ENCODE measurements at regions not wholly inside any gene's neighbourhood (a gene's known extent, or its start where the extent isn't known, plus 50 kb on each side); places are given as distances from the start of the nearest gene placed in this dataset.
"Not testable (repeated sequence)": the region's sequence is repeated elsewhere in the genome, so short reads cannot be mapped to it uniquely, and the experiment has no call there.

- Histone ChIP-seq H3K36me3 (ENCODE audit: control insufficient read depth in 1 of 2, insufficient read depth in 2 of 2, low read length in 1 of 2) (no peaks in the 10 kb centered on the region), H3K9me3 (ENCODE audit: control insufficient read depth, low read length) (no peaks in the 10 kb centered on the region), H3K27me3 (ENCODE audit: control insufficient read depth in 1 of 2, insufficient read depth in 2 of 2, low read length in 1 of 2) (peaks cover 0 to 2% of the 10 kb centered on the region in 2 donors), H3K27ac (ENCODE audit: low read depth in 1 of 2, low read length in 2 of 2) (no peak overlapping the region), H3K4me3 (ENCODE audit: low read length in 2 of 2) (no peak overlapping the region), H3K4me1 (ENCODE audit: control insufficient read depth in 1 of 2, insufficient read depth in 2 of 2, low read length in 2 of 2) (no peaks in the 10 kb centered on the region)
- ATAC-seq (ENCODE audit: low FRiP score) (no peak), DNase-seq (no peak)
- intact Hi-C loops (cut with DNase I) = no loop called here
Measured at GRCh38 chr3:70646635-70647034, 334.2 kb upstream of the MDFIC2 start.

- no peak for DNase-seq
Measured at GRCh38 chr3:70640481-70640880, 328.0 kb upstream of the MDFIC2 start.

GRCh38 chr3:70635301-70635700 is 322.9 kb upstream of the MDFIC2 start:
- intact Hi-C loops (cut with DNase I) = no loop called here
- no peaks in the 10 kb centered on the region for H3K36me3 ChIP-seq (ENCODE audit: control insufficient read depth in 1 of 2, insufficient read depth in 2 of 2, low read length in 1 of 2)
- WGBS, 2 donors = 41 to 46% methylated on average over 2 of the region's 2 CpGs
- ATAC-seq (ENCODE audit: low FRiP score) (no peak), DNase-seq (no peak)
- no peaks in the 10 kb centered on the region for H3K9me3 ChIP-seq (ENCODE audit: control insufficient read depth, low read length)
- H3K4me1 ChIP-seq (ENCODE audit: control insufficient read depth in 1 of 2, insufficient read depth in 2 of 2, low read length in 2 of 2) = no peaks in the 10 kb centered on the region
- H3K4me3 ChIP-seq (ENCODE audit: low read length in 2 of 2) = no peak overlapping the region
- H3K27ac ChIP-seq (ENCODE audit: low read depth in 1 of 2, low read length in 2 of 2) = no peak overlapping the region
- peaks cover 0 to 1% of the 10 kb centered on the region in 2 donors for H3K27me3 ChIP-seq (ENCODE audit: control insufficient read depth in 1 of 2, insufficient read depth in 2 of 2, low read length in 1 of 2)

More at GRCh38 chr3:70640481-70640880, 328.0 kb upstream of the MDFIC2 start:
- H3K9me3 ChIP-seq (ENCODE audit: control insufficient read depth, low read length) = no peaks in the 10 kb centered on the region
- H3K27ac ChIP-seq (ENCODE audit: low read depth in 1 of 2, low read length in 2 of 2) = no peak overlapping the region
- no peaks in the 10 kb centered on the region for H3K4me1 ChIP-seq (ENCODE audit: control insufficient read depth in 1 of 2, insufficient read depth in 2 of 2, low read length in 2 of 2)
- H3K4me3 ChIP-seq (ENCODE audit: low read length in 2 of 2) = no peak overlapping the region
- H3K27me3 ChIP-seq (ENCODE audit: control insufficient read depth in 1 of 2, insufficient read depth in 2 of 2, low read length in 1 of 2) = no peaks in the 10 kb centered on the region
- H3K36me3 ChIP-seq (ENCODE audit: control insufficient read depth in 1 of 2, insufficient read depth in 2 of 2, low read length in 1 of 2) = no peaks in the 10 kb centered on the region
- no peak for ATAC-seq (ENCODE audit: low FRiP score)
- intact Hi-C loops (cut with DNase I) = no loop called here

GRCh38 chr3:70631716-70632307 is 319.4 kb upstream of the MDFIC2 start:
- Histone ChIP-seq H3K4me3 (ENCODE audit: low read length in 2 of 2) (no peak overlapping the region), H3K27me3 (ENCODE audit: control insufficient read depth in 1 of 2, insufficient read depth in 2 of 2, low read length in 1 of 2) (peaks cover 0 to 1% of the 10 kb centered on the region in 2 donors), H3K4me1 (ENCODE audit: control insufficient read depth in 1 of 2, insufficient read depth in 2 of 2, low read length in 2 of 2) (no peaks in the 10 kb centered on the region), H3K36me3 (ENCODE audit: control insufficient read depth in 1 of 2, insufficient read depth in 2 of 2, low read length in 1 of 2) (no peaks in the 10 kb centered on the region), H3K27ac (ENCODE audit: low read depth in 1 of 2, low read length in 2 of 2) (no peak overlapping the region), H3K9me3 (ENCODE audit: control insufficient read depth, low read length) (no peaks in the 10 kb centered on the region)
- no peak for DNase-seq
- 79 to 80% methylated on average over 4 of the region's 4 CpGs for WGBS, 2 donors
- intact Hi-C loops (cut with DNase I) = no loop called here
- no peak for ATAC-seq (ENCODE audit: low FRiP score)

- 88 to 90% methylated on average over 1 of the region's 1 CpG for WGBS, 2 donors
- no peak for ATAC-seq (ENCODE audit: low FRiP score)
- Histone ChIP-seq H3K4me1 (ENCODE audit: control insufficient read depth in 1 of 2, insufficient read depth in 2 of 2, low read length in 2 of 2) (no peaks in the 10 kb centered on the region), H3K9me3 (ENCODE audit: control insufficient read depth, low read length) (no peaks in the 10 kb centered on the region), H3K36me3 (ENCODE audit: control insufficient read depth in 1 of 2, insufficient read depth in 2 of 2, low read length in 1 of 2) (no peaks in the 10 kb centered on the region), H3K27me3 (ENCODE audit: control insufficient read depth in 1 of 2, insufficient read depth in 2 of 2, low read length in 1 of 2) (no peaks in the 10 kb centered on the region), H3K4me3 (ENCODE audit: low read length in 2 of 2) (no peak overlapping the region), H3K27ac (ENCODE audit: low read depth in 1 of 2, low read length in 2 of 2) (no peak overlapping the region)
- intact Hi-C loops (cut with DNase I) = no loop called here
- no peak for DNase-seq
Measured at GRCh38 chr3:70621451-70621850, 309.0 kb upstream of the MDFIC2 start.

- H3K4me3 ChIP-seq (ENCODE audit: low read length in 2 of 2) = no peak overlapping the region
- H3K27ac ChIP-seq (ENCODE audit: low read depth in 1 of 2, low read length in 2 of 2) = no peak overlapping the region
- no peaks in the 10 kb centered on the region for H3K27me3 ChIP-seq (ENCODE audit: control insufficient read depth in 1 of 2, insufficient read depth in 2 of 2, low read length in 1 of 2)
- 65 to 72% methylated on average over 2 of the region's 2 CpGs for WGBS, 2 donors
- H3K36me3 ChIP-seq (ENCODE audit: control insufficient read depth in 1 of 2, insufficient read depth in 2 of 2, low read length in 1 of 2) = no peaks in the 10 kb centered on the region
- H3K9me3 ChIP-seq (ENCODE audit: control insufficient read depth, low read length) = no peaks in the 10 kb centered on the region
- no peaks in the 10 kb centered on the region for H3K4me1 ChIP-seq (ENCODE audit: control insufficient read depth in 1 of 2, insufficient read depth in 2 of 2, low read length in 2 of 2)
- DNase-seq (no peak), ATAC-seq (ENCODE audit: low FRiP score) (no peak)
- intact Hi-C loops (cut with DNase I) = no loop called here
Measured at GRCh38 chr3:70620956-70621355, 308.5 kb upstream of the MDFIC2 start.

GRCh38 chr3:70620367-70620766 is 307.9 kb upstream of the MDFIC2 start:
- Histone ChIP-seq H3K27ac (ENCODE audit: low read depth in 1 of 2, low read length in 2 of 2) (no peak overlapping the region), H3K36me3 (ENCODE audit: control insufficient read depth in 1 of 2, insufficient read depth in 2 of 2, low read length in 1 of 2) (no peaks in the 10 kb centered on the region), H3K27me3 (ENCODE audit: control insufficient read depth in 1 of 2, insufficient read depth in 2 of 2, low read length in 1 of 2) (no peaks in the 10 kb centered on the region), H3K4me1 (ENCODE audit: control insufficient read depth in 1 of 2, insufficient read depth in 2 of 2, low read length in 2 of 2) (no peaks in the 10 kb centered on the region), H3K4me3 (ENCODE audit: low read length in 2 of 2) (no peak overlapping the region), H3K9me3 (ENCODE audit: control insufficient read depth, low read length) (no peaks in the 10 kb centered on the region)
- ATAC-seq (ENCODE audit: low FRiP score) (no peak), DNase-seq (no peak)
- intact Hi-C loops (cut with DNase I) = no loop called here
- WGBS, 2 donors = 11 to 20% methylated on average over 2 of the region's 2 CpGs

- DNase-seq (no peak), ATAC-seq (ENCODE audit: low FRiP score) (no peak)
- 95 to 97% methylated on average over 1 of the region's 1 CpG for WGBS, 2 donors
- Histone ChIP-seq H3K4me1 (ENCODE audit: control insufficient read depth in 1 of 2, insufficient read depth in 2 of 2, low read length in 2 of 2) (no peaks in the 10 kb centered on the region), H3K4me3 (ENCODE audit: low read length in 2 of 2) (no peak overlapping the region), H3K36me3 (ENCODE audit: control insufficient read depth in 1 of 2, insufficient read depth in 2 of 2, low read length in 1 of 2) (no peaks in the 10 kb centered on the region), H3K27me3 (ENCODE audit: control insufficient read depth in 1 of 2, insufficient read depth in 2 of 2, low read length in 1 of 2) (no peaks in the 10 kb centered on the region), H3K27ac (ENCODE audit: low read depth in 1 of 2, low read length in 2 of 2) (no peak overlapping the region), H3K9me3 (ENCODE audit: control insufficient read depth, low read length) (no peaks in the 10 kb centered on the region)
- intact Hi-C loops (cut with DNase I) = no loop called here
Measured at GRCh38 chr3:70618151-70618550, 305.7 kb upstream of the MDFIC2 start.

GRCh38 chr3:70617349-70617748 is 304.9 kb upstream of the MDFIC2 start:
- H3K9me3 ChIP-seq (ENCODE audit: control insufficient read depth, low read length); H3K27me3 ChIP-seq (ENCODE audit: control insufficient read depth in 1 of 2, insufficient read depth in 2 of 2, low read length in 1 of 2); intact Hi-C loops (cut with DNase I); H3K4me1 ChIP-seq (ENCODE audit: control insufficient read depth in 1 of 2, insufficient read depth in 2 of 2, low read length in 2 of 2); ATAC-seq (ENCODE audit: low FRiP score); DNase-seq; H3K4me3 ChIP-seq (ENCODE audit: low read length in 2 of 2); H3K27ac ChIP-seq (ENCODE audit: low read depth in 1 of 2, low read length in 2 of 2); H3K36me3 ChIP-seq (ENCODE audit: control insufficient read depth in 1 of 2, insufficient read depth in 2 of 2, low read length in 1 of 2): not testable (repeated sequence)
- WGBS, 2 donors = 90% methylated on average over 14 of the region's 14 CpGs
